RWPE1 (cell line): ENCODE measurements at regions not wholly inside any gene's neighbourhood (a gene's known extent, or its start where the extent isn't known, plus 50 kb on each side); places are given as distances from the start of the nearest gene placed in this dataset.

Experiments
- CTCF ChIA-PET: fragments of 350-600 bp; sonication (Branson Sonifier 250); formaldehyde crosslinking; extraction: SDS; loops from one replicate; lab custom pipeline; 2021; lab: Yijun Ruan, JAX
- POLR2A ChIA-PET: fragments of 400-600 bp; formaldehyde crosslinking; extraction: SDS; loops from one replicate; lab custom pipeline; 2020; ENCODE audit warnings: antibody characterized with exemption; ENCODE audit not compliant: low non-redundant PET; lab: Yijun Ruan, JAX
- DNase-seq: peaks from one replicate; pipeline ENCODE4 v3.0.0; 2012; ENCODE audit warnings: low spot score
- H3K27ac ChIP-seq: fragments of 450-650 bp; 2 replicates; pipeline ENCODE4 v1.5.1; 2017
- TF ChIP-seq, protein P1 (sequence below): fragments of 450-650 bp; conservative IDR thresholded peaks from 2 replicates; pipeline ENCODE4 v1.5.1; 2017; ENCODE audit warnings: low read depth, mild to moderate bottlenecking

DNA sequence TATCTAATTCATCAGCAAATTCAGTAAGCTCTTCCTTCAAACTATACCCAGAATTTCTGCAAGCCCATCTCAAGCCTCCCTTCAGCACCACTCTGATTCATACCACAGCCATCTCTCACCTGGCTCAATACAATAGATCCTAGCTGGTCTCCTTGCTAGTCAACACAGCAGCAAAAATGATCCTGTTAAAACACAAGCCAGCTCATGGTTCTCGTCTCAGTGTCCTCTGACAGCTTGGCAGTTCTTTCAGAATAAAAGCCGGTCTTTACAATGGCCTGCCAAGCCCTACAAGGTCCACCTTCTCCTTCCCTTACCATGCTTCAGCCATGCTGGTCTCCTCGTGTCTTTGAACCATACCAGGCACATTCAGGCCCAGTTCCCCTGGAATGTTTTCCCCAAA lies 296.9 kb upstream of the RND3 start:
- ChIA-PET CTCF (interaction anchor here (0.6 kb wide), 1 partner anchor 18 kb away, joined by 3 read pairs; no protein-coding TSS in a partner anchor), POLR2A (no interaction called here)

DNA sequence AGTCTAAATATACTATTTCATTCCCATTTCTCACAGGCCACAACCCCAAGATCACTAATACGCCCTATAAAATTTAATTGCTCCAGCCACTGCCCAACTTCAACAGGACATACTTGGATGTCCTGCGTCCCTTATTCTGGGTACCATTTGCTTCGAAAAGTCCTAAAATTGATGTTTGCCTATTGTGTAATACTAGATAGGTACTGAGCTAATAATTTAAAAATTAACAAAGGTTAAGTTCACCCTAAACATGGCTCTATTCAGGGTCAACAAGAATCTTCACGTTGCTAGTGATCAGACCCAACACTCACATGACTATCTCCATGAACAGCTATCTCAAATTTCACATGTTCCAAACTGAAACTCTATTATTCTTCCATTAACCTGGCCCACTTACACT lies 296.4 kb upstream of the RND3 start:
- no peak for DNase-seq
- POLR2A ChIA-PET, result no interaction called here
- H3K27ac ChIP-seq, result no peak overlapping the region
- CTCF ChIA-PET, result interaction anchor here (0.6 kb wide), 1 partner anchor 18 kb away, joined by 3 read pairs; no protein-coding TSS in a partner anchor
- TF ChIP-seq, protein P1, sequence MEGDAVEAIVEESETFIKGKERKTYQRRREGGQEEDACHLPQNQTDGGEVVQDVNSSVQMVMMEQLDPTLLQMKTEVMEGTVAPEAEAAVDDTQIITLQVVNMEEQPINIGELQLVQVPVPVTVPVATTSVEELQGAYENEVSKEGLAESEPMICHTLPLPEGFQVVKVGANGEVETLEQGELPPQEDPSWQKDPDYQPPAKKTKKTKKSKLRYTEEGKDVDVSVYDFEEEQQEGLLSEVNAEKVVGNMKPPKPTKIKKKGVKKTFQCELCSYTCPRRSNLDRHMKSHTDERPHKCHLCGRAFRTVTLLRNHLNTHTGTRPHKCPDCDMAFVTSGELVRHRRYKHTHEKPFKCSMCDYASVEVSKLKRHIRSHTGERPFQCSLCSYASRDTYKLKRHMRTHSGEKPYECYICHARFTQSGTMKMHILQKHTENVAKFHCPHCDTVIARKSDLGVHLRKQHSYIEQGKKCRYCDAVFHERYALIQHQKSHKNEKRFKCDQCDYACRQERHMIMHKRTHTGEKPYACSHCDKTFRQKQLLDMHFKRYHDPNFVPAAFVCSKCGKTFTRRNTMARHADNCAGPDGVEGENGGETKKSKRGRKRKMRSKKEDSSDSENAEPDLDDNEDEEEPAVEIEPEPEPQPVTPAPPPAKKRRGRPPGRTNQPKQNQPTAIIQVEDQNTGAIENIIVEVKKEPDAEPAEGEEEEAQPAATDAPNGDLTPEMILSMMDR, result no peak

More for the DNA sequence above, 296.9 kb upstream of the RND3 start:
- no peak overlapping the region for H3K27ac ChIP-seq
- DNase-seq, result no peak
- TF ChIP-seq, protein P1, result no peak

DNA sequence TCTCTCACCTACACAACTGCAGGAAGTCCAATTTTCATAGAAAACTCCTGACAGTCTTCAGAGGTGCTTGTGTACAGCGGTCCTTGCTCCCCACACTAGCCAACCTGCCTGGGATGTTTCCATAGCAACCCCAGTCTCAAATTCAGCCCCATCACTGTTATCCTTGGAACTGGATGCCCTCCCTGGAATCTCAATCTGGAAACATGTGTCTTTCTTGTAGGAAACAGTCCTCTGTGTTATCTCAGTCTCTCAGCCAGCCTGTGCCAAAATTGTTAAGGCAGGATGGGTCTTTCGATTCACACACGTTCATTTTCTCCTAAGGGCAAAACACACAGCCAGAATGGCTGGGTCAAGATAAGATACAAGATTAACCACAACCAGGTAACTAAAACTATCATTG lies 295.5 kb upstream of the RND3 start:
- no peak overlapping the region for H3K27ac ChIP-seq
- POLR2A ChIA-PET, result no interaction called here
- TF ChIP-seq, protein P1, result no peak
- DNase-seq, result no peak
- CTCF ChIA-PET, result no interaction called here

DNA sequence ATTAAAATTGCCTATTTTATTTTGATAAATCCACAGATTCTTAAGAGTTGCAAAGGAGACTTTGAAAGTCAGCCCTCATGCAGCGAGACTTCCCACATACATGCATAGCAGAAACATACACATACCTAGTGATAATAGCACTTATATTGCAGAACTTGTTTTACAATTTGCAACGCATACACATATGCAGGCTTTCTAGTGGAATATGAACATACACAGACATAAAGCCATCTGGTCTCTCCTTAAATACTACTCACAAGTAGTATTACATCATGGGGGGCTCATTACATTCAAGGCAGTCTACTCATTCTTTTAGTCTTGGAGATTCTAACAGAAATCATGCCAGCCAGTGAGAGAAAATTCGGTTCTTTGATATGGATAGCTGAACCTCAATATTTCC lies 295.1 kb upstream of the RND3 start:
- ChIA-PET CTCF (no interaction called here), POLR2A (no interaction called here)
- TF ChIP-seq, protein P1, result no peak
- DNase-seq, result no peak
- no peak overlapping the region for H3K27ac ChIP-seq

DNA sequence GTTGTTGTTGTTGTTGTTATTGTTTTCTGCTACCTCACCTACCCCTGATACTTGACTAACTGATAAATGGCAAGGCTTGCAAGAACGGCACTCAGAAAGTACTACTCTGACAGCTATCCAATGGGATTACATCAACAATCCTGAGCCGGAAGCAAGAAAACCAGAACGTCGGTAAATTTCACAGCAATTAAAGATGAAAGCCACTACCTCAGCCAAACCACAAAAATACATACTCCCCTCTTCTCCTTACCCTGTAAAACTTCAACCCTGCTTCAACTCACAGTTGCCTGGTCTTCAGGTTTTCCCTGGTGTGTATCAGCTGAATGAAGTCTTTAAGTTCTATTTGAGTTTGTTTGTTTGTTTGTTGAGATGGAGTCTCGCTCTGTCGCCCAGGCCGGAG lies 293.7 kb upstream of the RND3 start:
- ChIA-PET POLR2A (no interaction called here), CTCF (no interaction called here)
- no peak for DNase-seq
- no peak overlapping the region for H3K27ac ChIP-seq
- TF ChIP-seq, protein P1, result no peak

DNA sequence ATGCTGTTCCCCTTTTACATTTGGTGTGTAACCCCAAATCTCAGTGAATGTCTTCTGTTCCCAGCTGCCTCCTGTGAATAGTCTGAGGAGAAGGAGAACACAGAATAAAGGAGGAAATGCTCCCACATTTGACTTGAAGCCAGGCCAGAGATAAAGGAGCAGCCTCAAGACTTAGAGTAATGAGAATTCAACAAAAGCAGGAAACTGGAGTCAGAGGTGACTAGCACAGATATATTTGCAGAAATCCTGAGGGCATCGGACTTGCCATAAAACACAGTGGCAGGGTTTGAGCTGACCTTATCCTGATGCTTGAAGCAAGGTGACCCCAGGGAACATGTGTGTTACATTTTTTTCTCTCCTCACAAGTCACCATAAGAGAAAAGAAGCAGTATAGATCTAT lies 291.4 kb upstream of the RND3 start:
- TF ChIP-seq, protein P1, result no peak
- DNase-seq, result no peak
- CTCF ChIA-PET, result no interaction called here
- H3K27ac ChIP-seq, result no peak overlapping the region
- POLR2A ChIA-PET, result no interaction called here

DNA sequence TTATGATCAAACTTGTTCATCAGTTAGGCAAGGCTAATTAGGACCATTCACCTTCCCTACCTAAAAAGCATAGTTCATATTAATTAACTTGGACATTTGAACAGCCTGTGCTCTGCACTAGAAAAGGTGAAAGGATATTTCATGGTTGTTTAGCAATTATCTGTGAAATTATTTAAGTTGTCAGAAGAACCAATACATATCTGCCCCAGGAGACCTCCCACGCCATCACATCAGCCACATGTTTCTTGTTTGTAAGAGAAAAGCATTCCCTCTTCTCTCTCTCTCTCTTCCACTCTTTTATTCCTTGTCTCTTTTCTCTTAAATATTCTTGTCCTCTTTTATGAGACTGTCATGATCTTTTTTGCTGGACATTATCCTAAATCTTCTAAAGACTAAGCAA lies 282.0 kb upstream of the RND3 start:
- POLR2A ChIA-PET, result no interaction called here
- TF ChIP-seq, protein P1, result no peak
- CTCF ChIA-PET, result no interaction called here
- no peak for DNase-seq
- no peak overlapping the region for H3K27ac ChIP-seq
